Gastrocnemius medialis (tissue), 4 donors: ENCODE measurements at regions not wholly inside any gene's neighbourhood (a gene's known extent, or its start where the extent isn't known, plus 50 kb on each side); places are given as distances from the start of the nearest gene placed in this dataset.

Experiments used
- ATAC-seq, 2 donors: fragments of 150-250 bp; one replicate each; pipeline ENCODE4 v1.9.1; 2016
- DNase-seq, 2 donors: peaks; one replicate each; pipeline ENCODE4 v3.0.0-alpha.2; 2019
- H3K27ac ChIP-seq, 4 donors: fragments of 200-600 bp; sonication (generic); 1 replicate in 1 of 4; 2 replicates in 3 of 4; pipeline ENCODE4 v1.5.1; 2016 to 2018; ENCODE audit warnings: mild to moderate bottlenecking in 2 of 4, moderate library complexity in 1 of 4
- H3K27me3 ChIP-seq, 3 donors: fragments of 200-600 bp; sonication (generic) in 2 of 3; 1 replicate in 1 of 3; 2 replicates in 2 of 3; pipeline versions ENCODE4 v1.5.1 to v1.6.0; 2016 to 2019; ENCODE audit warnings: mild to moderate bottlenecking in 1 of 3, moderate library complexity in 1 of 3
- H3K36me3 ChIP-seq, 2 donors: fragments of 200-600 bp; sonication (generic) in 1 of 2; one replicate each; pipeline ENCODE4 v1.5.1; 2017 to 2018
- H3K4me1 ChIP-seq, 2 donors: fragments of 200-600 bp; sonication (generic) in 1 of 2; one replicate each; pipeline ENCODE4 v1.5.1; 2016 to 2017; ENCODE audit warnings: mild to moderate bottlenecking in 2 of 2
- H3K4me3 ChIP-seq, 4 donors: fragments of 200-600 bp; sonication (generic) in 3 of 4; 1 replicate in 1 of 4; 2 replicates in 3 of 4; pipeline ENCODE4 v1.5.1; 2016 to 2019; ENCODE audit warnings: mild to moderate bottlenecking in 2 of 4
- H3K9me3 ChIP-seq, 3 donors: fragments of 200-600 bp; sonication (generic) in 2 of 3; 1 replicate in 1 of 3; 2 replicates in 2 of 3; pipeline ENCODE4 v1.5.1; 2016 to 2019
- POLR2A ChIP-seq, 2 donors: fragments of 450-650 bp; IDR thresholded peaks; one replicate each; pipeline ENCODE4 v1.6.1; 2017; ENCODE audit warnings: antibody characterized with exemption in 2 of 2, mild to moderate bottlenecking in 2 of 2, moderate library complexity in 2 of 2
- in situ Hi-C, 4 donors: fragments of 200-750 bp; cut with MboI; loops; one replicate each; pipeline versions ENCODE4 v1.15.0 to v1.8.0; 2017; ENCODE audit warnings: low sequenced_read_pairs in 4 of 4
- intact Hi-C: fragments of 100-400 bp; cut with DNase I; formaldehyde crosslinking; loops from one replicate; pipeline ENCODE4 v1.15.1; 2023; ENCODE audit warnings: low total_unique reads
- TF ChIP-seq, protein P1 (sequence below), 5 experiments: fragments of 450-650 bp in 3 of 5; fragments of 200-600 bp in 2 of 5; sonication (generic) in 2 of 5; IDR thresholded peaks in 4 of 5; conservative IDR thresholded peaks in 1 of 5; 1 replicate in 4 of 5; 2 replicates in 1 of 5; pipeline ENCODE4 v1.5.1; 2016 to 2019; ENCODE audit warnings: antibody characterized with exemption in 5 of 5, mild to moderate bottlenecking in 3 of 5, moderate library complexity in 3 of 5

DNA sequence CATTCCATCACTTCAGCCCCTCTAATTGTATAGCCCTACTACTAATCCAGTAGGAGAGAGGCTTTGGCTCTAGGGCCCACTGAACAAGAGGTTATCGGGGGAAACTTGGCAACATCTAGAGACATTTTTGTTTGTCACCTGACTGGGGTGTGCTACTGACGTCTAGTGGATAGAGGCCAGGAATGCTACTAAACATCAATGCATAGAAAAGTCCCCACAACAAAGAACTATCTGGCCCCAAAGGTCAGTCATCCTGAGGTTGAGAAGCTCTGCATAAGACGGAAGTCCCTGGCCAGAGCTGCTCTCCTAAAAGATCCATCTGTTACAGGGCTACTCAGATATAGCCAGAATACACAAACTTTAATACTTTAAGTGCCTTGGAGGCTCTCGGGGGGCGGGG lies 570.6 kb upstream of the KLF4 start:
- ATAC-seq (no peak), DNase-seq (no peak)
- TF ChIP-seq, protein P1, sequence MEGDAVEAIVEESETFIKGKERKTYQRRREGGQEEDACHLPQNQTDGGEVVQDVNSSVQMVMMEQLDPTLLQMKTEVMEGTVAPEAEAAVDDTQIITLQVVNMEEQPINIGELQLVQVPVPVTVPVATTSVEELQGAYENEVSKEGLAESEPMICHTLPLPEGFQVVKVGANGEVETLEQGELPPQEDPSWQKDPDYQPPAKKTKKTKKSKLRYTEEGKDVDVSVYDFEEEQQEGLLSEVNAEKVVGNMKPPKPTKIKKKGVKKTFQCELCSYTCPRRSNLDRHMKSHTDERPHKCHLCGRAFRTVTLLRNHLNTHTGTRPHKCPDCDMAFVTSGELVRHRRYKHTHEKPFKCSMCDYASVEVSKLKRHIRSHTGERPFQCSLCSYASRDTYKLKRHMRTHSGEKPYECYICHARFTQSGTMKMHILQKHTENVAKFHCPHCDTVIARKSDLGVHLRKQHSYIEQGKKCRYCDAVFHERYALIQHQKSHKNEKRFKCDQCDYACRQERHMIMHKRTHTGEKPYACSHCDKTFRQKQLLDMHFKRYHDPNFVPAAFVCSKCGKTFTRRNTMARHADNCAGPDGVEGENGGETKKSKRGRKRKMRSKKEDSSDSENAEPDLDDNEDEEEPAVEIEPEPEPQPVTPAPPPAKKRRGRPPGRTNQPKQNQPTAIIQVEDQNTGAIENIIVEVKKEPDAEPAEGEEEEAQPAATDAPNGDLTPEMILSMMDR (IDR thresholded peaks at IDR 0.05 in 4 of 5, conservative IDR thresholded peaks at IDR 0.05 in 1 of 5) = no peak
- no peak for TF ChIP-seq POLR2A (IDR thresholded peaks at IDR 0.05)
- intact Hi-C loops (no loop called here), in situ Hi-C loops (loop anchor here in 1 of 4 donors (25.0 kb wide), 1 partner anchor 423 kb away; no protein-coding TSS in a partner anchor)
- Histone ChIP-seq H3K27ac (no peak overlapping the region), H3K36me3 (no peaks in the 10 kb centered on the region), H3K9me3 (no peaks in the 10 kb centered on the region), H3K4me3 (no peak overlapping the region), H3K4me1 (peaks cover 16 to 22% of the 10 kb centered on the region in 2 donors), H3K27me3 (no peaks in the 10 kb centered on the region)

DNA sequence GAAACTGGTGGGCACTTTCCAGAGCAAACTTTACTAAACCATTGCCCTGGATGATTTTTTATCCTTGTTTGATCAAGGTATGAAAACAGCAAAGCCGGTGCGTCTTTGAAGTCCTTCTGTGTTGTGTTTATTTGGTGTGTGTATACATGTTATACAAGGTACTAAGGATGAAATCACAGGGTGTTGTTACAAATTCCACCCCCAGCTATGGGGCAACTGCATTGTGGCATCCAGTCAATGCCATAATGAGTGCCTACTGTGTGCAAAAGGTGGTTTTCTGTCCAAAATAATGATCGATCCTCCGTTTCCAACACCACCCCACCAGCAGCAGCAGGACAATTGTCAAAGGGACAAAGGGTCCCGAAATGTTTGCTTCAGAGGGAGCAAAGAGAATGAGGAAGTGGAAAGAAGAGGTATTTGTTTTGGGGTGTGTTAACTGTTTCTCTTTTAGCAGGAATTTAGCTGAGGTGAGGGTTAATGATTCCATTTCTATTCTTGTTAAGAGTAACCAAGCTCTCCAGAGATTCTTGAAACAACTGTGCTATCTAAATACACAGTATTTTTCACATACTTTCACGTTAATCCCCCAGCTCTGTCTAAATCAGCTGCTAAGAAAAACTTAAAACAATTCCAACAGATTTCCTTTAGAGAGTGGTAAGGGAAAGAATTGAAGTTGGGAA lies 568.7 kb upstream of the KLF4 start:
- Histone ChIP-seq H3K27ac (no peak overlapping the region), H3K36me3 (no peaks in the 10 kb centered on the region), H3K4me1 (peaks cover 31 to 33% of the 10 kb centered on the region in 2 donors), H3K4me3 (no peak overlapping the region), H3K27me3 (no peaks in the 10 kb centered on the region), H3K9me3 (no peaks in the 10 kb centered on the region)
- intact Hi-C loops (loop anchor here (5.0 to 10.0 kb wide), 2 partner anchors 306 to 507 kb away; no protein-coding TSS in a partner anchor), in situ Hi-C loops (loop anchor here in 1 of 4 donors (25.0 kb wide), 1 partner anchor 421 kb away; no protein-coding TSS in a partner anchor)
- DNase-seq (no peak), ATAC-seq (no peak)
- TF ChIP-seq POLR2A (IDR thresholded peaks at IDR 0.05) = no peak
- TF ChIP-seq, protein P1 (IDR thresholded peaks at IDR 0.05 in 4 of 5, conservative IDR thresholded peaks at IDR 0.05 in 1 of 5) = no peak

DNA sequence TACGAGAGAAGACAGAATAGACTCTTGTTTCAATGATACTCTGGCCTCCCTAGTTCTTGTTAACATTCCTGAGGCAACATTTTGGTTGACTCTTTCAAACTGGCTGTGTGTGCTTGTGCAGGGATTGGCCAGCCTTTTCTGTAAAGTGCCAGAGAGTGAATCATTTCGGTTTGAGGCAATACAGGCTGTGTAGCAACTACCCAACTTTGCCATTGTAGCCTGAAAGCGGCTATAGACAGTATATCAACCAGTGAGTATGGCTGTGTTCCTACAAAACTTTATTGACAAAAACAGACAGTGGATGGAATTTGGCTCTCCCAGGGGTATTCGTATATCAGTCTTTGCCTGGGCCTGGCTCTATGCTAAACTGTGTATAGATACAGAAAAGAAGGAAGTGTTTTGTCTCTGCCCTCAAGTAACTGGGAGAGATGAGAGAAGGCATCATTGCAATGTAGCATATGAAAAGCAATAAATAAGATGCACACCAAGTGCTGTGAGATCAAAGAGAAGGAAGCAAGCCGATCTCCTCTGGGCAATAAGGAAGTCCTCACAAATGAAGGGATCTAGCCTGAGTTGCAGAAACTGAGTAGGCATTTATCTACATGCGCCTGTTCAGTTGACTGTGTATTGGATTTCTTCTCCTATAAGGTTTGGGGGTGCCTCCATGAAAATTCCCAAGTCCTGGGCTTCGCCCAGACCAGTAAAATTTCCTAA lies 568.0 kb upstream of the KLF4 start:
- H3K9me3 ChIP-seq = no peaks in the 10 kb centered on the region
- ATAC-seq (peak; percentile 81 to 91), DNase-seq (peak; percentile 19 to 69)
- H3K4me3 ChIP-seq = no peak overlapping the region
- intact Hi-C loops = loop anchor here (5.0 to 10.0 kb wide), 2 partner anchors 305 to 507 kb away; no protein-coding TSS in a partner anchor
- in situ Hi-C loops = loop anchor here in 1 of 4 donors (25.0 kb wide), 1 partner anchor 420 kb away; no protein-coding TSS in a partner anchor
- H3K4me1 ChIP-seq = peaks cover 38% of the 10 kb centered on the region in 2 donors
- no peaks in the 10 kb centered on the region for H3K27me3 ChIP-seq
- TF ChIP-seq, protein P1 (IDR thresholded peaks at IDR 0.05 in 4 of 5, conservative IDR thresholded peaks at IDR 0.05 in 1 of 5) = no peak
- no peak for TF ChIP-seq POLR2A (IDR thresholded peaks at IDR 0.05)
- peak overlapping the region; percentile 4 to 66 (median 56) for H3K27ac ChIP-seq
- H3K36me3 ChIP-seq = no peaks in the 10 kb centered on the region

DNA sequence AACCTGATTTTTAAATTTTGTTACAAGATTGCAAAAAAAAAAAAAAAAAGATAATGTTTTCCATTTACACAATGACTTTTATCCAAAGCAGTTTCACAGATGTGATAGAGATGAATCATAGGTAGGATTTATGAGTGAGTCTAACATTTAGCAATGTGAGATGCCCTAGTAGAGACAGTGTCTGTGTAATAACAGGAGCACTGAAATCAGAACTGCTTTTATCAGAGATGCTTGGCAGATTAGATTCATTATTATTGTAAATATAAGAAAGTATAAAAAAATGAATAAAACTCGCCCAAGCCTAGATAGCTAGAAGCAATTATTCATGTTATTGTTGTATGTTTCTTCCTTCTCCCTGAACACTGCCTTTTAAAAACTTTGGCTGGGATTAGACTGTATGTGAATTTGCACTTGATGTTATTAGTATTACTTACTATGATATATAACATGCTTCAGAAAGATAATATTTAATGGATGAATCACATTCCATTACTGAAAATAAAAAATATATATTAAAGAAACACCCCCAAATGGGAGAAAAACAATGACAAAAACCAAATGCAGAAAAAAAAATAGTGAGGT lies 567.3 kb upstream of the KLF4 start:
- Histone ChIP-seq H3K27ac (peak overlapping the region; percentile 4 to 66 (median 56)), H3K27me3 (no peaks in the 10 kb centered on the region), H3K36me3 (no peaks in the 10 kb centered on the region), H3K4me1 (peaks cover 38 to 41% of the 10 kb centered on the region in 2 donors), H3K9me3 (no peaks in the 10 kb centered on the region), H3K4me3 (no peak overlapping the region)
- TF ChIP-seq, protein P1 (IDR thresholded peaks at IDR 0.05 in 4 of 5, conservative IDR thresholded peaks at IDR 0.05 in 1 of 5) = no peak
- TF ChIP-seq POLR2A (IDR thresholded peaks at IDR 0.05) = no peak
- in situ Hi-C loops = loop anchor here in 1 of 4 donors (25.0 kb wide), 1 partner anchor 420 kb away; no protein-coding TSS in a partner anchor
- ATAC-seq (peak; percentile 81 to 84), DNase-seq (no peak)
- intact Hi-C loops = loop anchor here (5.0 to 10.0 kb wide), 2 partner anchors 305 to 508 kb away; no protein-coding TSS in a partner anchor
